Endothelial cell (in vitro differentiated cells): ENCODE measurements at regions not wholly inside any gene's neighbourhood (a gene's known extent, or its start where the extent isn't known, plus 50 kb on each side); places are given as distances from the start of the nearest gene placed in this dataset.

Experiments used
- DNase-seq: peaks from one replicate; pipeline ENCODE4 v3.0.0; 2021; ENCODE audit warnings: low spot score
- H3K27ac Mint-ChIP-seq: one replicate; pipeline ENCODE4 v1.8.0; 2021; ENCODE audit warnings: mixed read lengths, inconsistent platforms; ENCODE audit not compliant: unreplicated experiment
- H3K27me3 Mint-ChIP-seq: one replicate; pipeline ENCODE4 v1.8.0; 2021; ENCODE audit warnings: mild to moderate bottlenecking, moderate library complexity, mixed read lengths, inconsistent platforms; ENCODE audit not compliant: unreplicated experiment
- H3K36me3 Mint-ChIP-seq: one replicate; pipeline ENCODE4 v1.8.0; 2021; ENCODE audit warnings: mild to moderate bottlenecking, low read depth, mixed read lengths, inconsistent platforms; ENCODE audit not compliant: unreplicated experiment
- H3K4me1 Mint-ChIP-seq: one replicate; pipeline ENCODE4 v1.8.0; 2021; ENCODE audit warnings: mild to moderate bottlenecking, mixed read lengths, inconsistent platforms; ENCODE audit not compliant: unreplicated experiment
- H3K4me3 Mint-ChIP-seq: one replicate; pipeline ENCODE4 v1.8.0; 2021; ENCODE audit warnings: mild to moderate bottlenecking, mixed read lengths, inconsistent platforms; ENCODE audit not compliant: unreplicated experiment
- H3K9me3 Mint-ChIP-seq: one replicate; pipeline ENCODE4 v1.8.0; 2021; ENCODE audit warnings: mixed read lengths, inconsistent platforms; ENCODE audit not compliant: unreplicated experiment
- CTCF ChIP-seq: fragments of 200-600 bp; sonication (generic); IDR thresholded peaks from one replicate; pipeline ENCODE4 v1.5.0; 2021; ENCODE audit warnings: antibody characterized with exemption; ENCODE audit not compliant: unreplicated experiment

DNA sequence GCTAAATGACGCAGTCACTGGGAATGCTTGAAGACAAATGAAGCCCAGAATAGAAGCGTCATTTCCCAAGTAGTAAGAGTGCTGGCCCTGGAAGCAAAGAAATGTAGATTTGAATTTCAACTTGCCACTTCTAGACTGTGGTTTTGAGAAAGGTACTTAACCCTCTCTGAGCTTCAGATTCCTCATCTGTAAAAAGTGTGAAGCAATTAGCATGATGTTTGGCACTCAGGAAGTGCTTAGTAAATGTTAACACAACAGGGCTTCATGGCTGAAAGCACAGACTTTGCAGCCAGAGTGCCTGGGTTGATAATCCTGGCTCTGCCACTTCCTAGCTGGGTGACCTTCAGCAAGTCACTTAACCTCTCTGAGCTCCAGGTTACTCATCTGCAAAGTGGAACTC, 147.4 kb upstream of the RPS6KA3 start:
- H3K27me3 Mint-ChIP-seq, result no peaks in the 10 kb centered on the region
- no peak for TF ChIP-seq CTCF
- no peak for DNase-seq
- H3K9me3 Mint-ChIP-seq, result no peaks in the 10 kb centered on the region
- no peaks in the 10 kb centered on the region for H3K4me1 Mint-ChIP-seq
- no peak overlapping the region for H3K27ac Mint-ChIP-seq
- H3K36me3 Mint-ChIP-seq, result no peaks in the 10 kb centered on the region
- H3K4me3 Mint-ChIP-seq, result no peak overlapping the region

DNA sequence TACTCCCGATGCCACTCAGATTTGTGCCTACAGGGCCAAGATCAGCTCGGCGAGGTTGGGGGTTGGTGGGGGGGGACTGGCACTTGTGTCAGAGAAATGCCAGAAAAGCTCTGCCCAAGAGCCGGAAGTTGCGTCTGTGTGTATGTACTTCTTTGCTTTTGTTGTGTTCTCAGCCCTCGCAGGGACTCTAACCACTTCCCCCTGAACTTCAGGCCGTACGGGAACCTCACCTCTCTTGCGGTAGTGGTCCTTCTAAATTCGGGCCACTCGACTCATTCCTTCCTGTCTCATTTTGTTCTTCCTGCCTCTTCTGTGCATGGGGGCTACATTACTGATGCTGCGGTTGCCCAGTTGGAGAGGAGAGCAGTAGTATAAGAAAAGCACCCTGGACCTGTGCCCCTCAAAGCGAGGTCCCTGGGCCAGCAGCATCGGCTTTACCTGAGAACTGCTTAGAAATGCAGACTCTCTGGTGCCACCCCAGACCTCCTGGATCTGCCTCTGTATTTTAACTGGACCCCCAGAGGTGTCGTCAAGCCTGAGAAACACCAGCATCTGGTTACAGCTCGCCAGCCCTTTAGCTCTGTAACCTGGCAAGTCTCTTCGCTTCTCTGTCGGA, 146.3 kb upstream of the RPS6KA3 start:
- Mint-ChIP-seq H3K36me3 (peaks cover 1% of the 10 kb centered on the region), H3K27me3 (no peaks in the 10 kb centered on the region), H3K4me1 (no peaks in the 10 kb centered on the region), H3K9me3 (no peaks in the 10 kb centered on the region), H3K4me3 (no peak overlapping the region), H3K27ac (no peak overlapping the region)
- TF ChIP-seq CTCF, result no peak
- no peak for DNase-seq

- no peaks in the 10 kb centered on the region for H3K27me3 Mint-ChIP-seq
- no peak for DNase-seq
- TF ChIP-seq CTCF, result no peak
- no peak overlapping the region for H3K4me3 Mint-ChIP-seq
- no peaks in the 10 kb centered on the region for H3K4me1 Mint-ChIP-seq
- no peaks in the 10 kb centered on the region for H3K9me3 Mint-ChIP-seq
- H3K36me3 Mint-ChIP-seq, result peaks cover 3% of the 10 kb centered on the region
- H3K27ac Mint-ChIP-seq, result no peak overlapping the region
Observed at GRCh38 chrX:20410540-20410939, 143.8 kb upstream of the RPS6KA3 start.

GRCh38 chrX:20409991-20410390, 143.3 kb upstream of the RPS6KA3 start:
- Mint-ChIP-seq H3K27ac (no peak overlapping the region), H3K36me3 (peaks cover 3% of the 10 kb centered on the region), H3K9me3 (no peaks in the 10 kb centered on the region), H3K4me3 (no peak overlapping the region), H3K27me3 (no peaks in the 10 kb centered on the region), H3K4me1 (no peaks in the 10 kb centered on the region)
- no peak for DNase-seq
- no peak for TF ChIP-seq CTCF

DNA sequence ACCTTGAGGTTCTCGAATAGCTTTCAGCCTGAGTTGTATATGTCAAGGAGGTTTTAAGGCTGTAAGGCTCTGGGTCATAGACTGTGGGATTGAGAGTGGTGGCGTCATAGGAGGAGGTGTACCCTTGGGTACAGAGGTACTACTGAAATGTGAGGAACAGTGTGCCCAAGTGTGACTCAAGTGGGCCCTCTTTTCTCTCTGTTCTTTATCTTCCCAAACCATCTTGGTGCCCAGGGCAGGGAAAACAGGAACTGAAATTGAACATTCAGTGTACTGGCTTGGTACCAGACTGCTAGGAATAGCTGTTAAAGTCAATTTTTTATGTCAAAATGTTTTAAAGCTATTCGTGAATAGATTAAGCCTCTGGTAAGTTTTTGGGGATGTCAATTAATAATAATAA, 136.2 kb upstream of the RPS6KA3 start:
- H3K9me3 Mint-ChIP-seq, result no peaks in the 10 kb centered on the region

More for the DNA sequence above, 136.2 kb upstream of the RPS6KA3 start:
- H3K36me3 Mint-ChIP-seq, result peaks cover 2% of the 10 kb centered on the region
- no peak for DNase-seq
- no peak for TF ChIP-seq CTCF
- no peaks in the 10 kb centered on the region for H3K27me3 Mint-ChIP-seq
- no peak overlapping the region for H3K27ac Mint-ChIP-seq
- no peak overlapping the region for H3K4me3 Mint-ChIP-seq
- peaks cover 5% of the 10 kb centered on the region for H3K4me1 Mint-ChIP-seq
